Gastrocnemius medialis (tissue), 4 donors: ENCODE measurements at regions not wholly inside any gene's neighbourhood (a gene's known extent, or its start where the extent isn't known, plus 50 kb on each side); places are given as distances from the start of the nearest gene placed in this dataset.

Experiments
- ATAC-seq, 2 donors: fragments of 150-250 bp; one replicate each; pipeline ENCODE4 v1.9.1; 2016
- DNase-seq, 2 donors: peaks; one replicate each; pipeline ENCODE4 v3.0.0-alpha.2; 2019
- H3K27ac ChIP-seq, 4 donors: fragments of 200-600 bp; sonication (generic); 1 replicate in 1 of 4; 2 replicates in 3 of 4; pipeline ENCODE4 v1.5.1; 2016 to 2018; ENCODE audit warnings: mild to moderate bottlenecking in 2 of 4, moderate library complexity in 1 of 4
- H3K27me3 ChIP-seq, 3 donors: fragments of 200-600 bp; sonication (generic) in 2 of 3; 1 replicate in 1 of 3; 2 replicates in 2 of 3; pipeline versions ENCODE4 v1.5.1 to v1.6.0; 2016 to 2019; ENCODE audit warnings: mild to moderate bottlenecking in 1 of 3, moderate library complexity in 1 of 3
- H3K36me3 ChIP-seq, 2 donors: fragments of 200-600 bp; sonication (generic) in 1 of 2; one replicate each; pipeline ENCODE4 v1.5.1; 2017 to 2018
- H3K4me1 ChIP-seq, 2 donors: fragments of 200-600 bp; sonication (generic) in 1 of 2; one replicate each; pipeline ENCODE4 v1.5.1; 2016 to 2017; ENCODE audit warnings: mild to moderate bottlenecking in 2 of 2
- H3K4me3 ChIP-seq, 4 donors: fragments of 200-600 bp; sonication (generic) in 3 of 4; 1 replicate in 1 of 4; 2 replicates in 3 of 4; pipeline ENCODE4 v1.5.1; 2016 to 2019; ENCODE audit warnings: mild to moderate bottlenecking in 2 of 4
- H3K9me3 ChIP-seq, 3 donors: fragments of 200-600 bp; sonication (generic) in 2 of 3; 1 replicate in 1 of 3; 2 replicates in 2 of 3; pipeline ENCODE4 v1.5.1; 2016 to 2019
- CTCF ChIP-seq, 5 experiments: fragments of 450-650 bp in 3 of 5; fragments of 200-600 bp in 2 of 5; sonication (generic) in 2 of 5; IDR thresholded peaks in 4 of 5; conservative IDR thresholded peaks in 1 of 5; 1 replicate in 4 of 5; 2 replicates in 1 of 5; pipeline ENCODE4 v1.5.1; 2016 to 2019; ENCODE audit warnings: antibody characterized with exemption in 5 of 5, mild to moderate bottlenecking in 3 of 5, moderate library complexity in 3 of 5
- POLR2A ChIP-seq, 2 donors: fragments of 450-650 bp; IDR thresholded peaks; one replicate each; pipeline ENCODE4 v1.6.1; 2017; ENCODE audit warnings: antibody characterized with exemption in 2 of 2, mild to moderate bottlenecking in 2 of 2, moderate library complexity in 2 of 2
- in situ Hi-C, 4 donors: fragments of 200-750 bp; cut with MboI; loops; one replicate each; pipeline versions ENCODE4 v1.15.0 to v1.8.0; 2017; ENCODE audit warnings: low sequenced_read_pairs in 4 of 4
- intact Hi-C: fragments of 100-400 bp; cut with DNase I; formaldehyde crosslinking; loops from one replicate; pipeline ENCODE4 v1.15.1; 2023; ENCODE audit warnings: low total_unique reads

- Histone ChIP-seq H3K4me3 (no peak overlapping the region), H3K27me3 (no peaks in the 10 kb centered on the region), H3K4me1 (no peaks in the 10 kb centered on the region), H3K9me3 (no peaks in the 10 kb centered on the region), H3K36me3 (no peaks in the 10 kb centered on the region), H3K27ac (no peak overlapping the region)
- no peak for TF ChIP-seq POLR2A (IDR thresholded peaks at IDR 0.05)
- ATAC-seq, result no peak
- in situ Hi-C loops, result no loop called here
- intact Hi-C loops, result no loop called here
- no peak for DNase-seq
Observed at GRCh38 chr2:144592500-144593256, 72.8 kb upstream of the ZEB2 start.

- Histone ChIP-seq H3K36me3 (no peaks in the 10 kb centered on the region), H3K9me3 (no peaks in the 10 kb centered on the region), H3K4me3 (no peak overlapping the region), H3K27ac (no peak overlapping the region), H3K27me3 (no peaks in the 10 kb centered on the region), H3K4me1 (no peaks in the 10 kb centered on the region)
- TF ChIP-seq POLR2A (IDR thresholded peaks at IDR 0.05) (no peak), CTCF (IDR thresholded peaks at IDR 0.05 in 4 of 5, conservative IDR thresholded peaks at IDR 0.05 in 1 of 5) (no peak)
- DNase-seq (no peak), ATAC-seq (no peak)
- intact Hi-C loops (no loop called here), in situ Hi-C loops (no loop called here)
Observed at GRCh38 chr2:144587306-144587705, 67.4 kb upstream of the ZEB2 start.

GRCh38 chr2:144586476-144586875 lies 66.6 kb upstream of the ZEB2 start:
- ATAC-seq, result no peak

GRCh38 chr2:144583741-144584453 lies 64.0 kb upstream of the ZEB2 start:
- in situ Hi-C loops (no loop called here), intact Hi-C loops (no loop called here)
- H3K36me3 ChIP-seq, result no peaks in the 10 kb centered on the region
- TF ChIP-seq CTCF (IDR thresholded peaks at IDR 0.05 in 4 of 5, conservative IDR thresholded peaks at IDR 0.05 in 1 of 5) (no peak), POLR2A (IDR thresholded peaks at IDR 0.05) (no peak)
- H3K4me1 ChIP-seq, result no peaks in the 10 kb centered on the region
- no peak overlapping the region for H3K4me3 ChIP-seq
- no peak for DNase-seq
- ATAC-seq, result peak in 1 of 2 donors; percentile 39
- no peaks in the 10 kb centered on the region for H3K27me3 ChIP-seq
- no peaks in the 10 kb centered on the region for H3K9me3 ChIP-seq
- no peak overlapping the region for H3K27ac ChIP-seq

More at GRCh38 chr2:144586476-144586875, 66.6 kb upstream of the ZEB2 start:
- no peaks in the 10 kb centered on the region for H3K36me3 ChIP-seq
- no peaks in the 10 kb centered on the region for H3K27me3 ChIP-seq
- no peak overlapping the region for H3K4me3 ChIP-seq
- no peak for DNase-seq
- TF ChIP-seq CTCF (IDR thresholded peaks at IDR 0.05 in 4 of 5, conservative IDR thresholded peaks at IDR 0.05 in 1 of 5), result no peak
- no peak for TF ChIP-seq POLR2A (IDR thresholded peaks at IDR 0.05)
- H3K27ac ChIP-seq, result no peak overlapping the region
- intact Hi-C loops (no loop called here), in situ Hi-C loops (no loop called here)
- no peaks in the 10 kb centered on the region for H3K9me3 ChIP-seq
- H3K4me1 ChIP-seq, result no peaks in the 10 kb centered on the region

- H3K4me3 ChIP-seq, result no peak overlapping the region
- no peaks in the 10 kb centered on the region for H3K36me3 ChIP-seq
- H3K9me3 ChIP-seq, result no peaks in the 10 kb centered on the region
- H3K4me1 ChIP-seq, result no peaks in the 10 kb centered on the region
- intact Hi-C loops, result no loop called here
- H3K27me3 ChIP-seq, result no peaks in the 10 kb centered on the region
- ATAC-seq (no peak), DNase-seq (no peak)
- TF ChIP-seq CTCF (IDR thresholded peaks at IDR 0.05 in 4 of 5, conservative IDR thresholded peaks at IDR 0.05 in 1 of 5) (no peak), POLR2A (IDR thresholded peaks at IDR 0.05) (no peak)
- no peak overlapping the region for H3K27ac ChIP-seq
- in situ Hi-C loops, result no loop called here
Observed at GRCh38 chr2:144583381-144583729, 63.4 kb upstream of the ZEB2 start.
